ENCODE measurements at regions not wholly inside any gene's neighbourhood (a gene's known extent, or its start where the extent isn't known, plus 50 kb on each side); places are given as distances from the start of the nearest gene placed in this dataset.

GRCh38 chr18:41769265-41769664, 185.8 kb upstream of the PIK3C3 start:
- H3K4me3 ChIP-seq (ENCODE audit: low read depth, low read length): no peak overlapping the region
- TF ChIP-seq POLR2A (IDR thresholded peaks at IDR 0.05; ENCODE audit: extremely low read depth, insufficient read length) (no peak), CTCF (IDR thresholded peaks at IDR 0.05; ENCODE audit: low read depth, low read length) (no peak), MAX (IDR thresholded peaks at IDR 0.05; ENCODE audit: low read depth, low read length) (no peak), MYC (IDR thresholded peaks at IDR 0.05; ENCODE audit: low read depth, low read length) (no peak)
- no peak for DNase-seq (ENCODE audit: low read depth)

- DNase-seq (ENCODE audit: low read depth): no peak
- H3K4me3 ChIP-seq (ENCODE audit: low read depth, low read length): no peak overlapping the region
- no peak for TF ChIP-seq MYC (IDR thresholded peaks at IDR 0.05; ENCODE audit: low read depth, low read length)
- no peak for TF ChIP-seq MAX (IDR thresholded peaks at IDR 0.05; ENCODE audit: low read depth, low read length)
- no peak for TF ChIP-seq POLR2A (IDR thresholded peaks at IDR 0.05; ENCODE audit: extremely low read depth, insufficient read length)
- no peak for TF ChIP-seq CTCF (IDR thresholded peaks at IDR 0.05; ENCODE audit: low read depth, low read length)
Measured at GRCh38 chr18:41768467-41768866, 186.6 kb upstream of the PIK3C3 start.

- DNase-seq (ENCODE audit: low read depth): peak; percentile 49
- no peak for TF ChIP-seq POLR2A (IDR thresholded peaks at IDR 0.05; ENCODE audit: extremely low read depth, insufficient read length)
- no peak for TF ChIP-seq MYC (IDR thresholded peaks at IDR 0.05; ENCODE audit: low read depth, low read length)
- TF ChIP-seq MAX (IDR thresholded peaks at IDR 0.05; ENCODE audit: low read depth, low read length): no peak
- TF ChIP-seq CTCF (IDR thresholded peaks at IDR 0.05; ENCODE audit: low read depth, low read length): no peak
- no peak overlapping the region for H3K4me3 ChIP-seq (ENCODE audit: low read depth, low read length)
Measured at GRCh38 chr18:41767960-41768359, 187.1 kb upstream of the PIK3C3 start.

GRCh38 chr18:41765460-41765859, 189.6 kb upstream of the PIK3C3 start:
- DNase-seq (ENCODE audit: low read depth): no peak
- TF ChIP-seq MYC (IDR thresholded peaks at IDR 0.05; ENCODE audit: low read depth, low read length) (no peak), POLR2A (IDR thresholded peaks at IDR 0.05; ENCODE audit: extremely low read depth, insufficient read length) (no peak), MAX (IDR thresholded peaks at IDR 0.05; ENCODE audit: low read depth, low read length) (no peak), CTCF (IDR thresholded peaks at IDR 0.05; ENCODE audit: low read depth, low read length) (no peak)
- H3K4me3 ChIP-seq (ENCODE audit: low read depth, low read length): no peak overlapping the region

GRCh38 chr18:41763361-41763760, 191.7 kb upstream of the PIK3C3 start:
- H3K4me3 ChIP-seq (ENCODE audit: low read depth, low read length): no peak overlapping the region
- TF ChIP-seq MAX (IDR thresholded peaks at IDR 0.05; ENCODE audit: low read depth, low read length): no peak
- no peak for TF ChIP-seq POLR2A (IDR thresholded peaks at IDR 0.05; ENCODE audit: extremely low read depth, insufficient read length)
- no peak for TF ChIP-seq CTCF (IDR thresholded peaks at IDR 0.05; ENCODE audit: low read depth, low read length)
- TF ChIP-seq MYC (IDR thresholded peaks at IDR 0.05; ENCODE audit: low read depth, low read length): no peak
- no peak for DNase-seq (ENCODE audit: low read depth)
